HepG2 (cell line): ENCODE measurements at regions not wholly inside any gene's neighbourhood (a gene's known extent, or its start where the extent isn't known, plus 50 kb on each side); places are given as distances from the start of the nearest gene placed in this dataset.

Source experiments
- AHDC1 ChIP-seq: sonication (generic); formaldehyde crosslinking; IDR thresholded peaks from 2 replicates; pipeline ENCODE4 v1.5.1; 2020; ENCODE audit warnings: mild to moderate bottlenecking, missing genetic modification reagents, borderline replicate concordance
- ATF7-NPFF ChIP-seq: sonication (generic); formaldehyde crosslinking; IDR thresholded peaks from 2 replicates; pipeline ENCODE4 v1.8.1; 2023; ENCODE audit warnings: mild to moderate bottlenecking, low read depth, missing genetic modification reagents, moderate library complexity
- FLYWCH1 ChIP-seq: sonication (generic); formaldehyde crosslinking; IDR thresholded peaks from 2 replicates; pipeline ENCODE4 v1.8.1; 2023; ENCODE audit warnings: mild to moderate bottlenecking, missing genetic modification reagents
- GATAD1 ChIP-seq: IDR thresholded peaks from 2 replicates; pipeline ENCODE4 v1.6.1; 2016; ENCODE audit warnings: missing genetic modification reagents, missing compliant biosample characterization
- JARID2 ChIP-seq: sonication (generic); formaldehyde crosslinking; IDR thresholded peaks from 2 replicates; pipeline ENCODE4 v1.8.1; 2023; ENCODE audit warnings: missing genetic modification reagents, inconsistent platforms; ENCODE audit not compliant: insufficient replicate concordance
- KLF16 ChIP-seq, 2 experiments: sonication (generic) in 1 of 2; formaldehyde crosslinking in 1 of 2; IDR thresholded peaks; 2 replicates each; pipeline versions ENCODE4 v1.6.1 to v1.8.0; 2016 to 2023; ENCODE audit warnings: missing genetic modification reagents in 2 of 2, missing compliant biosample characterization in 1 of 2
- NR0B2 ChIP-seq: sonication (generic); formaldehyde crosslinking; IDR thresholded peaks from 2 replicates; pipeline ENCODE4 v1.4.0; 2020; ENCODE audit warnings: mild to moderate bottlenecking, missing genetic modification reagents
- SALL2 ChIP-seq: sonication (generic); formaldehyde crosslinking; IDR thresholded peaks from 2 replicates; pipeline ENCODE4 v1.8.1; 2023; ENCODE audit warnings: mild to moderate bottlenecking, missing genetic modification reagents, inconsistent platforms
- ZC3H13 ChIP-seq: sonication (generic); formaldehyde crosslinking; IDR thresholded peaks from 2 replicates; pipeline ENCODE4 v1.8.1; 2023; ENCODE audit warnings: mild to moderate bottlenecking, missing genetic modification reagents, moderate library complexity
- ZNF574 ChIP-seq: sonication (generic); formaldehyde crosslinking; IDR thresholded peaks from 2 replicates; pipeline ENCODE4 v1.4.0; 2020; ENCODE audit warnings: missing genetic modification reagents
- ZNF576 ChIP-seq: sonication (generic); formaldehyde crosslinking; IDR thresholded peaks from 2 replicates; pipeline ENCODE4 v1.4.0; 2020; ENCODE audit warnings: mild to moderate bottlenecking, missing genetic modification reagents
- ZSCAN20 ChIP-seq: sonication (generic); formaldehyde crosslinking; IDR thresholded peaks from 2 replicates; pipeline ENCODE4 v1.4.0; 2020; ENCODE audit warnings: missing genetic modification reagents, mild to moderate bottlenecking, borderline replicate concordance

- TF ChIP-seq GATAD1, result no peak; the same call in 1 of the 2 replicates
- peak; percentile 92 for TF ChIP-seq AHDC1 (CRISPR knock-in tag)
- peak; percentile 17; the same call in 1 of the 2 replicates for TF ChIP-seq ATF7-NPFF
- TF ChIP-seq ZNF576 (CRISPR knock-in tag), result peak; percentile 28; the same call in 1 of the 2 replicates
- peak; percentile 73 for TF ChIP-seq SALL2 (CRISPR knock-in tag)
- TF ChIP-seq JARID2 (CRISPR knock-in tag), result no peak
- TF ChIP-seq ZC3H13, result 0 out of 2 replicates have a peak, but pooled peaks have one; percentile 15
- peak; percentile 46; the same call in 1 of the 2 replicates for TF ChIP-seq ZNF574
- TF ChIP-seq ZSCAN20 (CRISPR knock-in tag), result peak; percentile 6; the same call in 1 of the 2 replicates
- peak in 1 of 2 experiments; percentile 93; a peak in 2 of 4 replicates for TF ChIP-seq KLF16 (CRISPR knock-in tag; IDR thresholded peaks at IDR 0.05)
- TF ChIP-seq FLYWCH1 (CRISPR knock-in tag), result 0 out of 2 replicates have a peak, but pooled peaks have one; percentile 27
- TF ChIP-seq NR0B2 (CRISPR knock-in tag), result no peak; the same call in 1 of the 2 replicates
Measured at GRCh38 chr2:8574196-8575037, 107.4 kb upstream of the ID2 start (continued).
